ENCODE measurements at regions not wholly inside any gene's neighbourhood (a gene's known extent, or its start where the extent isn't known, plus 50 kb on each side); places are given as distances from the start of the nearest gene placed in this dataset.

DNA sequence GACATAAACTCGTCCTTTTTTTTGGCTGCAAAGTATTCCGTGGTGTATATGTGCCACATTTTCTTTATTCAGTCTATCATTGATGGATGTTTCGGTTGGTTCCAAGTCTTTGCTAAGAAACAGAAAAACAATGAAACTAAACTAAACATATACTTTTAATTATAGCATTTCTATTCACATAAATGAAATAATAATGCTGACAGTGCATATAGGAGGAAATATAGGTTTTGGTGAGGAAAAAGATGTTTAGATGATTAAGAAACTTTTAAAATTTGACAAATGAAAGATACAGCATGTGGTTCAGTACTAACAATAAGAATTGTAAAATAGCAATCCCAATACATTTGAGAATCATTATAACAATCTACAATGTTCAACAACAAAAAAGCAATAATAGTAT is 1094.5 kb upstream of the CDH6 start:
- no peaks in the 10 kb centered on the region for H3K9me3 Mint-ChIP-seq
- H3K4me3 Mint-ChIP-seq: no peak overlapping the region
- no peaks in the 10 kb centered on the region for H3K36me3 Mint-ChIP-seq (ENCODE audit: low read depth)
- H3K27ac Mint-ChIP-seq: no peak overlapping the region
- no peaks in the 10 kb centered on the region for H3K27me3 Mint-ChIP-seq (ENCODE audit: low read depth)
- no peaks in the 10 kb centered on the region for H3K4me1 Mint-ChIP-seq
- TF ChIP-seq, protein P1, sequence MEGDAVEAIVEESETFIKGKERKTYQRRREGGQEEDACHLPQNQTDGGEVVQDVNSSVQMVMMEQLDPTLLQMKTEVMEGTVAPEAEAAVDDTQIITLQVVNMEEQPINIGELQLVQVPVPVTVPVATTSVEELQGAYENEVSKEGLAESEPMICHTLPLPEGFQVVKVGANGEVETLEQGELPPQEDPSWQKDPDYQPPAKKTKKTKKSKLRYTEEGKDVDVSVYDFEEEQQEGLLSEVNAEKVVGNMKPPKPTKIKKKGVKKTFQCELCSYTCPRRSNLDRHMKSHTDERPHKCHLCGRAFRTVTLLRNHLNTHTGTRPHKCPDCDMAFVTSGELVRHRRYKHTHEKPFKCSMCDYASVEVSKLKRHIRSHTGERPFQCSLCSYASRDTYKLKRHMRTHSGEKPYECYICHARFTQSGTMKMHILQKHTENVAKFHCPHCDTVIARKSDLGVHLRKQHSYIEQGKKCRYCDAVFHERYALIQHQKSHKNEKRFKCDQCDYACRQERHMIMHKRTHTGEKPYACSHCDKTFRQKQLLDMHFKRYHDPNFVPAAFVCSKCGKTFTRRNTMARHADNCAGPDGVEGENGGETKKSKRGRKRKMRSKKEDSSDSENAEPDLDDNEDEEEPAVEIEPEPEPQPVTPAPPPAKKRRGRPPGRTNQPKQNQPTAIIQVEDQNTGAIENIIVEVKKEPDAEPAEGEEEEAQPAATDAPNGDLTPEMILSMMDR (IDR thresholded peaks at IDR 0.05; ENCODE audit: unreplicated experiment in 3 of 3): no peak

DNA sequence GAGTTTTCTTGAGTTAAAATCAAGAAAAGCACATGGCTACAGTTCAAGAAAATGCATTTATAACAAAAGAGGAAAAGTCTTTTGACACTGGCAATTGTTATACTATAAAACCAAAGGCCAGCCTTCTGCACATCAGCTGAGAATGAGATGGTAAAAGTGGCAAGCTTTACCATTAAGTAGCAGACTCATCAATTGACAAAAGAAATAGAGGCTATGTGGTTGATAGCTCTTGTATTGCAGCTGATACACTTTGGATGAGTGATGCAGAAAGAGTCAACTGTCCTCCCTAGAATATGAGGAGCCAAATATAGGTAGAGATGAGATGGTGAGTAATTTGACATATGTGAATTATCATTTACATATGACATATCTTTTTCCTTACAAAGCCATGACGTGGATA is 1100.9 kb upstream of the CDH6 start:
- no peaks in the 10 kb centered on the region for H3K9me3 Mint-ChIP-seq
- no peak overlapping the region for H3K27ac Mint-ChIP-seq
- no peaks in the 10 kb centered on the region for H3K27me3 Mint-ChIP-seq (ENCODE audit: low read depth)
- no peak overlapping the region for H3K4me3 Mint-ChIP-seq
- TF ChIP-seq, protein P1 (IDR thresholded peaks at IDR 0.05; ENCODE audit: unreplicated experiment in 3 of 3): no peak
- no peaks in the 10 kb centered on the region for H3K36me3 Mint-ChIP-seq (ENCODE audit: low read depth)
- H3K4me1 Mint-ChIP-seq: no peaks in the 10 kb centered on the region

DNA sequence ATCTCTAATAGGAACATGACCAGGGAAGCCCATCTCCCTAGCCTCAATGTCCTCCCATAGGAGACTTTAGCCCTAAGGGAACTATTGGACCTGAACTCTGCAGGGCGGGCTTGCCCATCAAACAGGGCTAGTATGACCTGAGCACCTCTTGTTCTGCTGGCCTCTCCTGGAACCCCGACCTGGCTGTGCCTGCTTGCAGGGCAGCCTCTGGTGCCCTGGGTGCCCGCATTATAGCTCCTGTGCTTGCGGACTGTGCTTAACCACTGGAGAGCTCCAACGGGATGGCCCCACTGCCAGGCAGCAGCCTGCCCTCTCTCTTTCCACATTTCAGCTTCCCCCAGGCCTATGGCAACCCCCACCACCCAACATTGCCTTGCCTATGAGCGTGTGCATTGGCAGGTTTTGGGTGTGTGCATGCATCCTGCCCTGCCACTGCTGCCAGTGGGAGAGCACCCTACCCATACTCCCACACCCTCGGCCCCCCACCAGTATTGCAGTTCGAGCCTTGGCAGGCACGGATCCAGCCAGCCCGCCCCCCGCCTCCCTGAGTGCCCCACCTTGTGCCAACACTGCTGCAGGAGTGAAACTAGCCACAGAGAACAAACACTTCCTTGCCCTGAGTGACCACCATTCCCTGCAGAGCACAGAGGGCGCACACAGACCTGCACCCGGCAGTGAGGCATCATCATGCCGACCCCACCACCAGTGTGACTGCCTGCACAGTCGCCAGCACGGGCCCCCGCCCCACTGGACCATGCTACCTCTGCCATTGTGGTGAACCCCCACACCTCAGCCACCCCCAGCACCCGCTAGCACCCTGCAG is 1123.8 kb upstream of the CDH6 start:
- Mint-ChIP-seq H3K27ac (no peak overlapping the region), H3K4me1 (no peaks in the 10 kb centered on the region), H3K4me3 (no peak overlapping the region), H3K27me3 (ENCODE audit: low read depth) (no peaks in the 10 kb centered on the region), H3K36me3 (ENCODE audit: low read depth) (no peaks in the 10 kb centered on the region), H3K9me3 (no peaks in the 10 kb centered on the region)
- TF ChIP-seq, protein P1 (IDR thresholded peaks at IDR 0.05; ENCODE audit: unreplicated experiment in 3 of 3): no peak

DNA sequence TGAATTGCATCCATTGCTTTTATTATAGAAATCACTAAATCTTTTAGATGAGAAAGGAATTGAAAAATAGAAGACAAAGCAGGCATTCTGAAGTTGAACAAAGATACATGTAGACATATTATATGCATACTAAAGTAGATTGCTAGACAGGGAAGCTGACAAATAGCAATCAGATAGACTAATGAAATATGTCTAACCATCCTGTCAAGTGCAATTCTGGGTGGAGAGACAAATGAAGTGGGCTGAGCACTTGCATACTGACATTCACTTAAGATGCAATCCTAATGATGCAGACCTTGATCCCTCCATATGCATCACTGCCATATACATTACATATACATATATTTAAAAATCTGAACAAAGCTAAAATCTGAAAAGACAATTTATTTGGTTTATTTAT is 1130.0 kb upstream of the CDH6 start:
- Mint-ChIP-seq H3K27me3 (ENCODE audit: low read depth) (no peaks in the 10 kb centered on the region), H3K36me3 (ENCODE audit: low read depth) (no peaks in the 10 kb centered on the region), H3K9me3 (no peaks in the 10 kb centered on the region), H3K27ac (no peak overlapping the region), H3K4me3 (no peak overlapping the region), H3K4me1 (no peaks in the 10 kb centered on the region)
- TF ChIP-seq, protein P1 (IDR thresholded peaks at IDR 0.05; ENCODE audit: unreplicated experiment in 3 of 3): no peak

DNA sequence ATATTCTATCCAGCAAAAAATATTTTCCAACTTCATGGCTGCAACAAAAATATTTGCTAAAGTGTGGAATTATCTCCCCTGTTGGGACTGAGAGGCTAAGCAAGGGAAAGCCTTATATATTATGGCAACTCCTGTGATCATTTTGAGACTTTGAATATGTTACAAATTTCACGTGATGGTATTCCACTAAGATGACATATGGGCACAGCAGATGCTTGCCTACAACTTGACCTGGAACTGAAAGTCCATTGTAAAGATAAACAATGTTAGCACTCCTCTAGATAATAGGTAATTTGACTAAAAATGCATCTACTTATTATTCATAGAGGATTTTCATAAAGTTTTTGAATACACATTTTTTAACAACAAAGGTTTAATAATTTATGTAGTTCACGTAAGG is 1141.5 kb upstream of the CDH6 start:
- TF ChIP-seq, protein P1 (IDR thresholded peaks at IDR 0.05; ENCODE audit: unreplicated experiment in 3 of 3): no peak
- Mint-ChIP-seq H3K9me3 (no peaks in the 10 kb centered on the region), H3K4me3 (no peak overlapping the region), H3K36me3 (ENCODE audit: low read depth) (no peaks in the 10 kb centered on the region), H3K4me1 (no peaks in the 10 kb centered on the region), H3K27ac (no peak overlapping the region), H3K27me3 (ENCODE audit: low read depth) (no peaks in the 10 kb centered on the region)

All from nephron (organoid).